ENCODE measurements at regions not wholly inside any gene's neighbourhood (a gene's known extent, or its start where the extent isn't known, plus 50 kb on each side); places are given as distances from the start of the nearest gene placed in this dataset.
"Not testable (repeated sequence)": the region's sequence is repeated elsewhere in the genome, so short reads cannot be mapped to it uniquely, and the experiment has no call there.

- TF ChIP-seq CTCF (IDR thresholded peaks at IDR 0.05), result no peak
- no peak for DNase-seq
- Histone ChIP-seq H3K27me3 (no peaks in the 10 kb centered on the region), H3K4me1 (peaks cover 0 to 3% (median under 1%) of the 10 kb centered on the region in 3 donors), H3K27ac (no peak overlapping the region), H3K4me3 (no peak overlapping the region), H3K9me3 (no peaks in the 10 kb centered on the region), H3K36me3 (no peaks in the 10 kb centered on the region)
- intact Hi-C loops (cut with DNase I), result loop anchor here in 2 of 3 donors (5.0 to 10.0 kb wide), 2 partner anchors 81 to 88 kb away; no protein-coding TSS in a partner anchor
- ATAC-seq, result no peak
- no peak for FAIRE-seq
- WGBS, 2 donors, result 84 to 97% methylated on average over 3 of the region's 3 CpGs
Measured at GRCh38 chr5:178063277-178063676, 50.1 kb upstream of the N4BP3 start.

GRCh38 chr5:178058321-178059012 is 54.9 kb upstream of the N4BP3 start:
- intact Hi-C loops (cut with DNase I), result no loop called here
- Histone ChIP-seq H3K4me3 (no peak overlapping the region), H3K27ac (peak overlapping the region; percentile 28 to 72 (median 60)), H3K27me3 (no peaks in the 10 kb centered on the region), H3K36me3 (no peaks in the 10 kb centered on the region), H3K9me3 (no peaks in the 10 kb centered on the region), H3K4me1 (peaks cover 3 to 7% (median 4%) of the 10 kb centered on the region in 3 donors)
- FAIRE-seq (no peak), ATAC-seq (peak; percentile 93 to 97 (median 96)), DNase-seq (peak; percentile 78 to 92 (median 88))
- WGBS, 2 donors, result 39 to 41% methylated on average over 7 of the region's 7 CpGs
- no peak for TF ChIP-seq CTCF (IDR thresholded peaks at IDR 0.05)

GRCh38 chr5:178057839-178058238 is 55.5 kb upstream of the N4BP3 start:
- H3K27ac ChIP-seq, result peak overlapping the region; percentile 28 to 72 (median 60)
- no peaks in the 10 kb centered on the region for H3K27me3 ChIP-seq
- no peaks in the 10 kb centered on the region for H3K9me3 ChIP-seq
- ATAC-seq (peak in 2 of 4 donors; percentile 3 to 7), FAIRE-seq (no peak), DNase-seq (no peak)
- peaks cover 3 to 7% (median 4%) of the 10 kb centered on the region in 3 donors for H3K4me1 ChIP-seq
- no peak for TF ChIP-seq CTCF (IDR thresholded peaks at IDR 0.05)
- 72 to 89% methylated on average over 12 of the region's 12 CpGs for WGBS, 2 donors
- H3K4me3 ChIP-seq, result no peak overlapping the region
- intact Hi-C loops (cut with DNase I), result no loop called here
- H3K36me3 ChIP-seq, result no peaks in the 10 kb centered on the region

- FAIRE-seq, result no peak
- no peaks in the 10 kb centered on the region for H3K27me3 ChIP-seq
- no peak for DNase-seq
- H3K4me3 ChIP-seq, result no peak overlapping the region
- H3K27ac ChIP-seq, result no peak overlapping the region
- H3K9me3 ChIP-seq, result no peaks in the 10 kb centered on the region
- H3K36me3 ChIP-seq, result no peaks in the 10 kb centered on the region
- ATAC-seq, result peak in 1 of 4 donors; percentile 56
- TF ChIP-seq CTCF (IDR thresholded peaks at IDR 0.05), result no peak
- WGBS, 2 donors, result 91 to 93% methylated on average over 3 of the region's 3 CpGs
- intact Hi-C loops (cut with DNase I), result no loop called here
- H3K4me1 ChIP-seq, result peaks cover 3 to 7% (median 4%) of the 10 kb centered on the region in 3 donors
Measured at GRCh38 chr5:178056935-178057334, 56.4 kb upstream of the N4BP3 start.

- 95 to 98% methylated on average over 24 of the region's 24 CpGs for WGBS, 2 donors
- FAIRE-seq; H3K4me3 ChIP-seq; ATAC-seq; DNase-seq; H3K27ac ChIP-seq; H3K9me3 ChIP-seq; intact Hi-C loops (cut with DNase I); H3K27me3 ChIP-seq; H3K4me1 ChIP-seq; H3K36me3 ChIP-seq: not testable (repeated sequence)
Measured at GRCh38 chr5:178055536-178055935, 57.8 kb upstream of the N4BP3 start.

GRCh38 chr5:178052062-178052461 is 56.0 kb upstream of the PROP1 start:
- H3K36me3 ChIP-seq; H3K4me3 ChIP-seq; DNase-seq; H3K9me3 ChIP-seq; ATAC-seq; FAIRE-seq; H3K27me3 ChIP-seq; H3K27ac ChIP-seq; H3K4me1 ChIP-seq; intact Hi-C loops (cut with DNase I): not testable (repeated sequence)
- WGBS, 2 donors, result 96 to 97% methylated on average over 3 of the region's 3 CpGs

GRCh38 chr5:178050873-178051272 is 54.8 kb upstream of the PROP1 start:
- ATAC-seq, result peak in 2 of 4 donors; percentile 42 to 50
- DNase-seq; H3K4me3 ChIP-seq; intact Hi-C loops (cut with DNase I); H3K9me3 ChIP-seq; H3K27me3 ChIP-seq; H3K4me1 ChIP-seq; H3K36me3 ChIP-seq; H3K27ac ChIP-seq; FAIRE-seq: not testable (repeated sequence)
- no CpG with 5 or more reads among the region's 8 CpGs for WGBS, 2 donors

- not testable (repeated sequence) for H3K4me3 ChIP-seq, H3K27ac ChIP-seq, ATAC-seq
Measured at GRCh38 chr5:178047943-178048342, 51.9 kb upstream of the PROP1 start.

More at GRCh38 chr5:178047943-178048342, 51.9 kb upstream of the PROP1 start:
- H3K9me3 ChIP-seq; H3K4me1 ChIP-seq; H3K36me3 ChIP-seq; intact Hi-C loops (cut with DNase I); DNase-seq; H3K27me3 ChIP-seq; FAIRE-seq: not testable (repeated sequence)
- WGBS, 2 donors, result 53 to 67% methylated on average over 3 to 4 of the region's 7 CpGs

Measured in pancreas (tissue), 10 donors.